HEK293T (cell line): ENCODE measurements at regions not wholly inside any gene's neighbourhood (a gene's known extent, or its start where the extent isn't known, plus 50 kb on each side); places are given as distances from the start of the nearest gene placed in this dataset.

Experiments
- CTCF ChIA-PET: fragments of 350-600 bp; formaldehyde crosslinking; extraction: SDS; loops from one replicate; lab custom pipeline; 2021; ENCODE audit warnings: antibody characterized with exemption, inconsistent platforms; lab: Yijun Ruan, JAX
- POLR2A ChIA-PET: fragments of 350-600 bp; formaldehyde crosslinking; extraction: SDS; loops from one replicate; lab custom pipeline; 2020; ENCODE audit warnings: antibody characterized with exemption, inconsistent platforms; lab: Yijun Ruan, JAX
- DNase-seq: peaks from one replicate; pipeline ENCODE4 v3.0.0; 2012; ENCODE audit warnings: mixed read lengths; ENCODE audit errors: extremely low spot score
- ARNT ChIP-seq: fragments of 450-650 bp; IDR thresholded peaks from 2 replicates; pipeline ENCODE4 v1.6.1; 2017; ENCODE audit warnings: mild to moderate bottlenecking
- BHLHE40 ChIP-seq: fragments of 450-650 bp; IDR thresholded peaks from 2 replicates; pipeline ENCODE4 v1.6.1; 2016; ENCODE audit warnings: mild to moderate bottlenecking, moderate library complexity, borderline replicate concordance
- CTBP1 ChIP-seq: fragments of 450-650 bp; IDR thresholded peaks from 2 replicates; pipeline ENCODE4 v1.6.1; 2016; ENCODE audit warnings: borderline replicate concordance
- ELF4 ChIP-seq: fragments of 450-650 bp; IDR thresholded peaks from 2 replicates; pipeline ENCODE4 v1.6.1; 2017; ENCODE audit warnings: antibody characterized with exemption
- FOXA1 ChIP-seq: fragments of 450-650 bp; IDR thresholded peaks from 2 replicates; pipeline ENCODE4 v1.6.1; 2016; ENCODE audit warnings: mild to moderate bottlenecking
- FOXK2 ChIP-seq: fragments of 450-650 bp; IDR thresholded peaks from 2 replicates; pipeline ENCODE4 v1.6.1; 2016; ENCODE audit warnings: mild to moderate bottlenecking
- FOXM1 ChIP-seq: fragments of 450-650 bp; IDR thresholded peaks from 2 replicates; pipeline ENCODE4 v1.6.1; 2017; ENCODE audit warnings: mild to moderate bottlenecking, borderline replicate concordance
- HDGF ChIP-seq: fragments of 450-650 bp; IDR thresholded peaks from 2 replicates; pipeline ENCODE4 v1.6.1; 2017; ENCODE audit warnings: antibody characterized with exemption, borderline replicate concordance
- L3MBTL2 ChIP-seq: fragments of 450-650 bp; conservative IDR thresholded peaks from 2 replicates; pipeline ENCODE4 v1.6.1; 2016; ENCODE audit warnings: mild to moderate bottlenecking
- LEF1 ChIP-seq: fragments of 450-650 bp; IDR thresholded peaks from 2 replicates; pipeline ENCODE4 v1.6.1; 2017; ENCODE audit warnings: mild to moderate bottlenecking, borderline replicate concordance
- NFRKB ChIP-seq: fragments of 450-650 bp; IDR thresholded peaks from 2 replicates; pipeline ENCODE4 v1.6.1; 2016; ENCODE audit warnings: mild to moderate bottlenecking, moderate library complexity
- PKNOX1 ChIP-seq: fragments of 450-650 bp; IDR thresholded peaks from 2 replicates; pipeline ENCODE4 v1.6.1; 2016
- SP1 ChIP-seq: fragments of 450-650 bp; IDR thresholded peaks from 2 replicates; pipeline ENCODE4 v1.6.1; 2017
- SUZ12 ChIP-seq: fragments of 450-650 bp; IDR thresholded peaks from 2 replicates; pipeline ENCODE4 v1.6.1; 2016; ENCODE audit warnings: mild to moderate bottlenecking
- TARDBP ChIP-seq: fragments of 450-650 bp; IDR thresholded peaks from 2 replicates; pipeline ENCODE4 v1.6.1; 2016
- ZNF384 ChIP-seq: fragments of 450-650 bp; IDR thresholded peaks from 2 replicates; pipeline ENCODE4 v1.6.1; 2016

- ChIA-PET CTCF (no interaction called here), POLR2A (no interaction called here)
- no peak for TF ChIP-seq LEF1
- TF ChIP-seq ARNT: no peak
- TF ChIP-seq FOXA1: no peak
- no peak for TF ChIP-seq ELF4
- no peak for TF ChIP-seq FOXM1
- TF ChIP-seq SP1: no peak
- no peak for TF ChIP-seq TARDBP
- no peak for TF ChIP-seq FOXK2
- no peak for TF ChIP-seq CTBP1
- TF ChIP-seq HDGF: no peak
- TF ChIP-seq PKNOX1: no peak
- TF ChIP-seq BHLHE40: no peak
- no peak for TF ChIP-seq L3MBTL2
- TF ChIP-seq SUZ12: no peak
- TF ChIP-seq ZNF384: no peak
- no peak for TF ChIP-seq NFRKB
- DNase-seq: no peak
Measured at GRCh38 chr2:2493496-2493895, 162.4 kb upstream of the MYT1L start.

- CTCF ChIA-PET: no interaction called here
- POLR2A ChIA-PET: no interaction called here
- no peak for DNase-seq
- no peak for TF ChIP-seq SP1
- no peak for TF ChIP-seq HDGF
- no peak for TF ChIP-seq CTBP1
- no peak for TF ChIP-seq ELF4
Measured at GRCh38 chr2:2492800-2493199, 161.7 kb upstream of the MYT1L start.

GRCh38 chr2:2491964-2492363 lies 160.9 kb upstream of the MYT1L start:
- DNase-seq: no peak
- no peak for TF ChIP-seq ZNF384
- no peak for TF ChIP-seq CTBP1
- TF ChIP-seq BHLHE40: no peak
- TF ChIP-seq SP1: no peak
- TF ChIP-seq FOXA1: no peak
- TF ChIP-seq HDGF: no peak
- TF ChIP-seq PKNOX1: no peak
- TF ChIP-seq SUZ12: no peak
- TF ChIP-seq NFRKB: no peak
- TF ChIP-seq TARDBP: no peak
- no peak for TF ChIP-seq FOXK2
- no peak for TF ChIP-seq ARNT
- TF ChIP-seq LEF1: no peak
- TF ChIP-seq FOXM1: no peak
- no peak for TF ChIP-seq ELF4
- no peak for TF ChIP-seq L3MBTL2
- CTCF ChIA-PET: no interaction called here
- POLR2A ChIA-PET: no interaction called here

GRCh38 chr2:2484301-2484700 lies 153.2 kb upstream of the MYT1L start:
- TF ChIP-seq CTBP1 (no peak), PKNOX1 (no peak), SP1 (no peak), LEF1 (no peak), FOXK2 (no peak), FOXA1 (no peak), ELF4 (no peak), FOXM1 (no peak), NFRKB (no peak), ARNT (no peak), TARDBP (no peak), ZNF384 (no peak), L3MBTL2 (no peak)
- CTCF ChIA-PET: no interaction called here
- DNase-seq: no peak
- POLR2A ChIA-PET: no interaction called here

- ChIA-PET POLR2A (no interaction called here), CTCF (no interaction called here)
- TF ChIP-seq ARNT: no peak
- TF ChIP-seq PKNOX1: no peak
- no peak for DNase-seq
Measured at GRCh38 chr2:2482851-2483250, 151.8 kb upstream of the MYT1L start.

GRCh38 chr2:2472881-2473280 lies 141.8 kb upstream of the MYT1L start:
- no peak for DNase-seq
- TF ChIP-seq PKNOX1 (no peak), ELF4 (no peak), SUZ12 (no peak), SP1 (no peak), CTBP1 (no peak), NFRKB (no peak), ARNT (no peak), FOXK2 (no peak), FOXA1 (no peak), LEF1 (no peak)
- ChIA-PET CTCF (no interaction called here), POLR2A (no interaction called here)
